Activated naive CD4-positive, alpha-beta T cell treated with anti-CD3 and anti-CD28 coated beads for 36 hours (primary cell): ENCODE measurements at regions not wholly inside any gene's neighbourhood (a gene's known extent, or its start where the extent isn't known, plus 50 kb on each side); places are given as distances from the start of the nearest gene placed in this dataset.
"Not testable (repeated sequence)": the region's sequence is repeated elsewhere in the genome, so short reads cannot be mapped to it uniquely, and the experiment has no call there.

ENCODE experiments used
- CTCF ChIA-PET: fragments of 350-600 bp; sonication (Branson Sonifier 250); formaldehyde crosslinking; loops from one replicate; lab custom pipeline; 2021; ENCODE audit warnings: antibody characterized with exemption; lab: Charles Lee
- DNase-seq: peaks from one replicate; pipeline ENCODE4 v3.0.0-alpha.2; 2020
- H3K27ac Mint-ChIP-seq: one replicate; pipeline ENCODE4 v1.8.0; 2021; ENCODE audit warnings: mild to moderate bottlenecking, mixed read lengths
- H3K27me3 Mint-ChIP-seq: one replicate; pipeline ENCODE4 v1.8.0; 2021; ENCODE audit warnings: low read depth, mixed read lengths
- H3K36me3 Mint-ChIP-seq: one replicate; pipeline ENCODE4 v1.8.0; 2021; ENCODE audit warnings: low read depth, mixed read lengths
- H3K4me1 Mint-ChIP-seq: one replicate; pipeline ENCODE4 v1.8.0; 2021; ENCODE audit warnings: low read depth, mixed read lengths
- H3K4me3 Mint-ChIP-seq: one replicate; pipeline ENCODE4 v1.8.0; 2021; ENCODE audit warnings: mild to moderate bottlenecking, moderate library complexity, mixed read lengths
- H3K9me3 Mint-ChIP-seq: one replicate; pipeline ENCODE4 v1.8.0; 2021; ENCODE audit warnings: mixed read lengths
- intact Hi-C: fragments of 100-400 bp; cut with micrococcal nuclease; formaldehyde crosslinking; loops from one replicate; pipeline ENCODE4 v1.15.1; 2023

DNA sequence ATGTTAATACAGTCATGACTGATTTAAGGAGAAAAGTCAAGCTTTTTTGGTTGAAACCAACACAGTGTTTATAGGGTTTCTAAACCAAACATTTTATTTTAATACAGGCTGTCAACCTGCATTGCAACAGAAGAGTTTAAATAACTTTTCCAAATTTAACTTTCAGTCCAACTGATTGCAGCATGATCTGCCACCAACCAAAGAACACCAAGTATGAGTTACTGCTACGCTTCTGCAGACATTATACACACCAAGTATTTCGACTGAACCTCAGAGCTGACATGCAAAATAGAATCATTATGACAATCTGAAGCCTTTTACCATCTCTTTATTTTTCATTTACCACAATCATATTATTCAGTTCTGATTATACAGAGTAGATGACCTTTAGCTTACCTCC, 151.2 kb upstream of the DST start:
- CTCF ChIA-PET: no interaction called here
- intact Hi-C loops: no loop called here

DNA sequence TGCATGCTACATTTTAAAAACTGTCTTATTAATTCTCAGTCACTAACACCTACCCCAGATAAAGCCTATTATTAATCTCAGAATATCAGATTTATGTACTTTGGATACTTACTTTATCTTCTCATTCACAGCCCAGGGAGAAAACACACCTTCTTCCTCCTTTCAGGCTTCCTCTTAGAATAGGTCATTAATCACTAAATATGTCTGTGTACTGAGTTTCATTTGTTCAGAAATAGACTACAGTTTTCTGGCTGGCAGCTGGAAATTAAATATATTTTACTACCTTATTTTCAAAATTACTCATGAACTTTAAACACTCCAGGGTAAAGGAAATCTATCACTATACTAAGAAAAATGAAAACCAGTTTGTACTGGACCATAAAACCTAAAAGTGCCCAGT, 147.7 kb upstream of the DST start:
- Mint-ChIP-seq H3K9me3 (no peaks in the 10 kb centered on the region), H3K4me3 (no peak overlapping the region), H3K4me1 (no peaks in the 10 kb centered on the region), H3K27ac (no peak overlapping the region), H3K27me3 (peaks cover 10% of the 10 kb centered on the region), H3K36me3 (no peaks in the 10 kb centered on the region)
- CTCF ChIA-PET: interaction anchor here (0.7 kb wide), 1 partner anchor 239 kb away, joined by 5 read pairs; no protein-coding TSS in a partner anchor
- no peak for DNase-seq
- intact Hi-C loops: no loop called here

More for the DNA sequence above, 151.2 kb upstream of the DST start:
- H3K36me3 Mint-ChIP-seq: no peaks in the 10 kb centered on the region
- H3K4me3 Mint-ChIP-seq: no peak overlapping the region
- DNase-seq: no peak
- H3K27ac Mint-ChIP-seq: no peak overlapping the region
- peaks cover 6% of the 10 kb centered on the region for H3K27me3 Mint-ChIP-seq
- no peaks in the 10 kb centered on the region for H3K9me3 Mint-ChIP-seq
- no peaks in the 10 kb centered on the region for H3K4me1 Mint-ChIP-seq

DNA sequence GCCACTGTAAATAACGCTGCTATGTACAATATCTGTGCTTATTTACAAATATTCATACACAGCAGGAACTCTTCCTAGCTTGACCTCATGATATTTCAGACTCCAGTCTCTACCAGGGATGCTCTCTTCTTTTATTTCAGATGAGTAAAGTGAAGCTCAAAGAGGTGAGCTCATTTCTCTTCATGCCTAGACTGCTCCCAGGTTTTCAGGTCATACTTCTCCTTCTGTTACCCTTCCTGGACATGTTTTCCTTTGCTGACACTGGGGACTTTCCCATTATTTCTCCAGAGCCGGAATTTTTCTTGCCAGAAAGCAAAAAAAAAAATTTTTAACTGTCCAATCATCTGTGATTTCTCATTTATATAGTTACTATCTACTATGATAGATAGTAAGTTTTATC, 147.2 kb upstream of the DST start:
- CTCF ChIA-PET: no interaction called here
- no peaks in the 10 kb centered on the region for H3K36me3 Mint-ChIP-seq
- no peak overlapping the region for H3K27ac Mint-ChIP-seq

DNA sequence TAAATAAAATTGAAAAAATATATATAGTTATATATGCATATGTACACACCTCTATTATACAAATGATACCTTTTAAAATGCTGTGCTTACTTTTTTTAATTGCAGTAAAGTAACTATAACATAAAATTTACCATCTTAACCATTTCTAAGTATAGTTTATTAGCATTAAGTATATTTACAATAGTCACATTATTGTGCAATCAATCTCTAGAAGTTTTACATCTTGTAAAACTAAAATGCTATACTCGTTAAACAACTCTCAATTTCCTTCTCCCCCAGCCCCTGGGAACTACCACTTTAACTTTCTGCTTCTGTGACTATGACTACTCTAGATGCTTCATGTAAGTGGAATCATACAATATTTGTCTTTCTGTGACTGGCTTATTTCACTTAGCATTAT, 146.7 kb upstream of the DST start:
- CTCF ChIA-PET: no interaction called here
- intact Hi-C loops: no loop called here
- H3K36me3 Mint-ChIP-seq: no peaks in the 10 kb centered on the region
- H3K27ac Mint-ChIP-seq: no peak overlapping the region
- H3K4me1 Mint-ChIP-seq: no peaks in the 10 kb centered on the region
- no peak for DNase-seq
- H3K27me3 Mint-ChIP-seq: peaks cover 11% of the 10 kb centered on the region
- no peak overlapping the region for H3K4me3 Mint-ChIP-seq
- no peaks in the 10 kb centered on the region for H3K9me3 Mint-ChIP-seq

More for the DNA sequence above, 147.2 kb upstream of the DST start:
- Mint-ChIP-seq H3K4me1 (no peaks in the 10 kb centered on the region), H3K4me3 (no peak overlapping the region), H3K27me3 (peaks cover 10% of the 10 kb centered on the region), H3K9me3 (no peaks in the 10 kb centered on the region)
- intact Hi-C loops: no loop called here
- DNase-seq: no peak

- Mint-ChIP-seq H3K27me3 (peaks cover 13% of the 10 kb centered on the region), H3K4me3 (no peak overlapping the region), H3K4me1 (no peaks in the 10 kb centered on the region), H3K27ac (no peak overlapping the region), H3K36me3 (no peaks in the 10 kb centered on the region), H3K9me3 (peaks cover 1% of the 10 kb centered on the region)
- DNase-seq: no peak
- intact Hi-C loops: no loop called here
- CTCF ChIA-PET: no interaction called here
Observed at GRCh38 chr6:56787209-56787608, 144.5 kb upstream of the DST start.

GRCh38 chr6:56786256-56786655, 143.6 kb upstream of the DST start:
- DNase-seq: no peak
- H3K27me3 Mint-ChIP-seq: peaks cover 13% of the 10 kb centered on the region

GRCh38 chr6:56785536-56785935, 142.8 kb upstream of the DST start:
- DNase-seq, H3K4me3 Mint-ChIP-seq, H3K9me3 Mint-ChIP-seq, intact Hi-C loops, H3K36me3 Mint-ChIP-seq, CTCF ChIA-PET, H3K4me1 Mint-ChIP-seq, H3K27ac Mint-ChIP-seq: not testable (repeated sequence)
- H3K27me3 Mint-ChIP-seq: peaks cover 13% of the 10 kb centered on the region

More at GRCh38 chr6:56786256-56786655, 143.6 kb upstream of the DST start:
- CTCF ChIA-PET: no interaction called here
- H3K4me3 Mint-ChIP-seq: no peak overlapping the region
- no peaks in the 10 kb centered on the region for H3K36me3 Mint-ChIP-seq
- peaks cover 1% of the 10 kb centered on the region for H3K9me3 Mint-ChIP-seq
- intact Hi-C loops: no loop called here
- no peak overlapping the region for H3K27ac Mint-ChIP-seq
- H3K4me1 Mint-ChIP-seq: no peaks in the 10 kb centered on the region

DNA sequence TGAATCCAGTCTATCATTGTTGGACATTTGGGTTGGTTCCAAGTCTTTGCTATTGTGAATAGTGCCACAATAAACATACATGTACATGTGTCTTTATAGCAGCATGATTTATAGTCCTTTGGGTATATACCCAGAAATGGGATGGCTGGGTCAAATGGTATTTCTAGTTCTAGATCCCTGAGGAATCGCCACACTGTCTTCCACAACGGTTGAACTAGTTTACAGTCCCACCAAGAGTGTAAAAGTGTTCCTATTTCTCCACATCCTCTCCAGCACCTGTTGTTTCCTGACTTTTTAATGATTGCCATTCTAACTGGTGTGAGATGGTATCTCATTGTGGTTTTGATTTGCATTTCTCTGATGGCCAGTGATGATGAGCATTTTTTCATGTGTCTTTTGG, 137.4 kb upstream of the DST start:
- H3K27ac Mint-ChIP-seq, H3K4me3 Mint-ChIP-seq, CTCF ChIA-PET, H3K9me3 Mint-ChIP-seq, intact Hi-C loops, H3K4me1 Mint-ChIP-seq, H3K36me3 Mint-ChIP-seq, DNase-seq, H3K27me3 Mint-ChIP-seq: not testable (repeated sequence)

DNA sequence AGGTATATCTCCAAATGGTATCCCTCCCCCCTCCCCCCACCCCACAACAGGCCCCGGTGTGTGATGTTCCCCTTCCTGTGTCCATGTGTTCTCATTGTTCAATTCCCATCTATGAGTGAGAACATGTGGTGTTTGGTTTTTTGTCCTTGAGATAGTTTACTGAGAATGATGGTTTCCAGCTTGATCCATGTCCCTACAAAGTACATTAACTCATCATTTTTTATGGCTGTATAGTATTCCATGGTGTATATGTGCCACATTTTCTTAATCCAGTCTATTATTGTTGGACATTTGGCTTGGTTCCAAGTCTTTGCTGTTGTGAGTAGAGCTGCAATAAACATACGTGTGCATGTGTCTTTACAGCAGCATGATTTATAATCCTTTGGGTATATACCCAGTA, 135.8 kb upstream of the DST start:
- not testable (repeated sequence) for H3K36me3 Mint-ChIP-seq, DNase-seq, H3K9me3 Mint-ChIP-seq

GRCh38 chr6:56775498-56776166, 132.9 kb upstream of the DST start:
- H3K27ac Mint-ChIP-seq: no peak overlapping the region
- intact Hi-C loops: no loop called here
- CTCF ChIA-PET: no interaction called here
- no peak overlapping the region for H3K4me3 Mint-ChIP-seq
- DNase-seq: no peak
- no peaks in the 10 kb centered on the region for H3K36me3 Mint-ChIP-seq
- peaks cover 3% of the 10 kb centered on the region for H3K27me3 Mint-ChIP-seq
- H3K4me1 Mint-ChIP-seq: no peaks in the 10 kb centered on the region
- H3K9me3 Mint-ChIP-seq: no peaks in the 10 kb centered on the region

More for the DNA sequence above, 135.8 kb upstream of the DST start:
- H3K27me3 Mint-ChIP-seq, H3K4me3 Mint-ChIP-seq, intact Hi-C loops, CTCF ChIA-PET, H3K4me1 Mint-ChIP-seq, H3K27ac Mint-ChIP-seq: not testable (repeated sequence)

GRCh38 chr6:56772737-56773184, 130.1 kb upstream of the DST start:
- Mint-ChIP-seq H3K9me3 (no peaks in the 10 kb centered on the region), H3K36me3 (no peaks in the 10 kb centered on the region), H3K27ac (no peak overlapping the region), H3K27me3 (peaks cover 3% of the 10 kb centered on the region), H3K4me1 (no peaks in the 10 kb centered on the region), H3K4me3 (no peak overlapping the region)
- CTCF ChIA-PET: no interaction called here
- DNase-seq: no peak
- intact Hi-C loops: no loop called here

DNA sequence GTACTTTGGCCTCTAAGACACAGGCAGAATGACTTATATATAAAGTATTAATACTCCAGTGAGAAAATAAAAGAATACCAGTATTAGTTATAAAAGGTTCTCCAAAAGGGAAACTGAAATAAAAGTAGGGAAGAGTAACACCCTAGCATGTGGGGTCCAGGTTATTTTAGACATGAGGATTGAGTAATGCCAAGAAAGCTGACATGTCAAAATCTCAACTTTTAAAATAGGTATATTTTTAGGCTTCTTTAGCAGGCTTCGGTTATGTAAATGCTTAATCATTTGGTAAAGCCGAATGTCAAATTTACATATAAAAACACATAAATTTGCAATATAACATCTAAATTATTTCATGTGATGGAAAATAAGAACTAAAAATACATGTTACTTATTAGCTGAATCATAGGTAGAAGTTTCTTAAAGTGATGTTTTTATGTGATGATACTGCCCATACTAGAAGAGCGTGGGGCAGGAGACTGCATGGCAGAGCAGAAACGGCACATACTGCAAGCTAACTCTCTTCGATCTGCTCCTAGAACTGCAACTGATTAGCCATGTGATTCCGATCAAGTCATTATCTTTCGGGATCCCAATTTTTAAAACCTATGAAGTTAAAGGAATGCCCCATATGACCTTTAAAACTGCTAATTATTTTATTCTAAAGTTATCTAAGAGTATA, 129.4 kb upstream of the DST start:
- DNase-seq: no peak
- CTCF ChIA-PET: no interaction called here
- no peaks in the 10 kb centered on the region for H3K36me3 Mint-ChIP-seq
- no peak overlapping the region for H3K4me3 Mint-ChIP-seq
- H3K27me3 Mint-ChIP-seq: peaks cover 3% of the 10 kb centered on the region
- intact Hi-C loops: no loop called here
- H3K4me1 Mint-ChIP-seq: no peaks in the 10 kb centered on the region
- H3K9me3 Mint-ChIP-seq: no peaks in the 10 kb centered on the region
- H3K27ac Mint-ChIP-seq: no peak overlapping the region

DNA sequence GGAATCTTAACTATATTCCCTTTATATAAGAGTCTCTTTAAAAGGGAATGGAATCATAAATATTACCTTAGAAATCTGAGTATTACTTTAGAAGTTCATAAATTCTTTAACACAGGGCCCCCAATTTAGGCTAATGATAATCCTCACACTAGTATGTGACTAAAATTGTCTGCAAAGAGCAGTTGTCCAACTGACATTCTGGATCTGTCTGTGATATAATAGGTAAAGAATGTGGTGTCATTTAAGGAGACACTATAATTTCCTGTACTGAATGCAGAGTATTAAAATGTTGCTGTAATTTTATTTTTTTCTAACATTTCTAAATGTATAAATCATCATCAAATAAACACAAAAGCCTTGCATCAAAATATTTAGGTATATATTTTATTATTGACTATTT, 128.5 kb upstream of the DST start:
- CTCF ChIA-PET: no interaction called here

More for the DNA sequence above, 128.5 kb upstream of the DST start:
- H3K4me1 Mint-ChIP-seq: no peaks in the 10 kb centered on the region
- intact Hi-C loops: no loop called here
- H3K9me3 Mint-ChIP-seq: no peaks in the 10 kb centered on the region
- H3K27ac Mint-ChIP-seq: no peak overlapping the region
- H3K4me3 Mint-ChIP-seq: no peak overlapping the region
- peaks cover 3% of the 10 kb centered on the region for H3K27me3 Mint-ChIP-seq
- H3K36me3 Mint-ChIP-seq: no peaks in the 10 kb centered on the region
- no peak for DNase-seq
